H1 (cell line): ENCODE measurements at regions not wholly inside any gene's neighbourhood (a gene's known extent, or its start where the extent isn't known, plus 50 kb on each side); places are given as distances from the start of the nearest gene placed in this dataset.

ENCODE experiments used
- ATF2 ChIP-seq: IDR thresholded peaks from 2 replicates; pipeline ENCODE4 v1.6.1; 2012; ENCODE audit warnings: low read length, inconsistent platforms
- RAD21 ChIP-seq, 2 experiments: IDR thresholded peaks in 1 of 2; conservative IDR thresholded peaks in 1 of 2; 2 replicates each; pipeline ENCODE4 v1.6.1; 2011; ENCODE audit warnings: low read depth in 2 of 2, low read length in 2 of 2, improper control_type of control experiment in 1 of 2, inconsistent platforms in 1 of 2, mild to moderate bottlenecking in 1 of 2, moderate library complexity in 1 of 2
- SIRT6 ChIP-seq: IDR thresholded peaks from one replicate; pipeline ENCODE4 v1.7.1; 2012; ENCODE audit warnings: low read length, inconsistent platforms

GRCh38 chr17:79258843-79259242 lies 184.2 kb downstream of the ENGASE start (continued):
- TF ChIP-seq RAD21 (IDR thresholded peaks at IDR 0.05 in 1 of 2, conservative IDR thresholded peaks at IDR 0.05 in 1 of 2; ENCODE audit: low read depth in 2 of 2, low read length in 2 of 2) = no peak
- no peak for TF ChIP-seq ATF2
- TF ChIP-seq SIRT6 = no peak
